ENCODE measurements at regions not wholly inside any gene's neighbourhood (a gene's known extent, or its start where the extent isn't known, plus 50 kb on each side); places are given as distances from the start of the nearest gene placed in this dataset.

GRCh38 chr16:59707436-59708226 lies 973.5 kb upstream of the GOT2 start:
- DNase-seq: no peak
- 69 to 88% (median 78%) methylated on average over 8 of the region's 8 CpGs for WGBS, 5 donors
- Histone ChIP-seq H3K4me3 (no peak overlapping the region), H3K4me1 (no peaks in the 10 kb centered on the region), H3K27ac (no peak overlapping the region), H3K9me3 (peaks cover 0 to 18% (median 2%) of the 10 kb centered on the region in 8 donors), H3K36me3 (no peaks in the 10 kb centered on the region), H3K27me3 (replicated peaks in 1 of 7) (no peaks in the 10 kb centered on the region)
- TF ChIP-seq POLR2A (IDR thresholded peaks at IDR 0.05) (no peak), CTCF (IDR thresholded peaks at IDR 0.05 in 8 of 11, conservative IDR thresholded peaks at IDR 0.05 in 3 of 11) (no peak), POLR2AphosphoS5 (IDR thresholded peaks at IDR 0.05) (no peak)
- intact Hi-C loops (cut with DNase I; ENCODE audit: low total_unique reads): no loop called here

- Histone ChIP-seq H3K27me3 (replicated peaks in 1 of 7) (no peaks in the 10 kb centered on the region), H3K4me1 (no peaks in the 10 kb centered on the region), H3K4me3 (no peak overlapping the region), H3K9me3 (peaks cover 0 to 4% (median 0%) of the 10 kb centered on the region in 8 donors), H3K27ac (no peak overlapping the region), H3K36me3 (no peaks in the 10 kb centered on the region)
- intact Hi-C loops (cut with DNase I; ENCODE audit: low total_unique reads): no loop called here
- WGBS, 5 donors: 64 to 77% (median 70%) methylated on average over 3 of the region's 3 CpGs
- no peak for DNase-seq
- TF ChIP-seq CTCF (IDR thresholded peaks at IDR 0.05 in 8 of 11, conservative IDR thresholded peaks at IDR 0.05 in 3 of 11) (no peak), POLR2A (IDR thresholded peaks at IDR 0.05) (no peak), POLR2AphosphoS5 (IDR thresholded peaks at IDR 0.05) (no peak)
Observed at GRCh38 chr16:59701963-59702930, 968.1 kb upstream of the GOT2 start.

GRCh38 chr16:59699786-59700185 lies 965.7 kb upstream of the GOT2 start:
- 77 to 90% (median 82%) methylated on average over 1 of the region's 1 CpG for WGBS, 5 donors
- H3K4me1 ChIP-seq: no peaks in the 10 kb centered on the region

More at GRCh38 chr16:59699786-59700185, 965.7 kb upstream of the GOT2 start:
- Histone ChIP-seq H3K36me3 (no peaks in the 10 kb centered on the region), H3K27me3 (replicated peaks in 1 of 7) (no peaks in the 10 kb centered on the region), H3K27ac (no peak overlapping the region), H3K4me3 (no peak overlapping the region), H3K9me3 (peaks cover 0 to 5% (median 0%) of the 10 kb centered on the region in 8 donors)
- no peak for DNase-seq
- TF ChIP-seq POLR2A (IDR thresholded peaks at IDR 0.05) (no peak), POLR2AphosphoS5 (IDR thresholded peaks at IDR 0.05) (no peak), CTCF (IDR thresholded peaks at IDR 0.05 in 8 of 11, conservative IDR thresholded peaks at IDR 0.05 in 3 of 11) (no peak)
- intact Hi-C loops (cut with DNase I; ENCODE audit: low total_unique reads): no loop called here
